ENCODE measurements at regions not wholly inside any gene's neighbourhood (a gene's known extent, or its start where the extent isn't known, plus 50 kb on each side); places are given as distances from the start of the nearest gene placed in this dataset.
"Not testable (repeated sequence)": the region's sequence is repeated elsewhere in the genome, so short reads cannot be mapped to it uniquely, and the experiment has no call there.

GRCh38 chr5:173667702-173668101, 51.3 kb upstream of the BOD1 start:
- DNase-seq (ENCODE audit: low spot score), result no peak

GRCh38 chr5:173668245-173668800, 51.9 kb upstream of the BOD1 start:
- no peak for DNase-seq (ENCODE audit: low spot score)

DNA sequence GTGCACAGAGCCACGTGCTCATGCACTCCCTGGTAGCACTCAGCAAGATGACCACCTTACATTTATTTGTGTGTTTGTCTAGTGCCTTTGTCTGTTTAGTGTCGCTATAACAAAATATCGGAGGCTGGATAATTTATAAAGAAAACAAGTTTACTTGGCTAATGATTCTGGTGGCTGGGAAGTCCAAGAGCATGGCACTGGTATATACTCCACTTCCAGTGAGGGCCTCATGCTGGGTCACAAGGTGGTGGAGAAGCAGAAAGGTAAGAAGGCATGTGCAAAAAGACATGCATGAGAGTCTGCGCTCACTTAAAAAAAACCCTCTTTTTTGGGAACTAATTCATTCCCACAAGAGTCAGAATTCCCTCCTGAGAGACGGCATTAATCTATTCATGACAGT, 52.5 kb upstream of the BOD1 start:
- DNase-seq (ENCODE audit: low spot score), result no peak

- DNase-seq (ENCODE audit: low spot score), result no peak
Measured at GRCh38 chr5:173669483-173669882, 53.0 kb upstream of the BOD1 start.

GRCh38 chr5:173670130-173670651, 53.7 kb upstream of the BOD1 start:
- no peak for DNase-seq (ENCODE audit: low spot score)

- DNase-seq (ENCODE audit: low spot score), result no peak
Measured at GRCh38 chr5:173670791-173671120, 54.3 kb upstream of the BOD1 start.

GRCh38 chr5:173671121-173671949, 54.9 kb upstream of the BOD1 start:
- peak; percentile 57 for DNase-seq (ENCODE audit: low spot score)

DNA sequence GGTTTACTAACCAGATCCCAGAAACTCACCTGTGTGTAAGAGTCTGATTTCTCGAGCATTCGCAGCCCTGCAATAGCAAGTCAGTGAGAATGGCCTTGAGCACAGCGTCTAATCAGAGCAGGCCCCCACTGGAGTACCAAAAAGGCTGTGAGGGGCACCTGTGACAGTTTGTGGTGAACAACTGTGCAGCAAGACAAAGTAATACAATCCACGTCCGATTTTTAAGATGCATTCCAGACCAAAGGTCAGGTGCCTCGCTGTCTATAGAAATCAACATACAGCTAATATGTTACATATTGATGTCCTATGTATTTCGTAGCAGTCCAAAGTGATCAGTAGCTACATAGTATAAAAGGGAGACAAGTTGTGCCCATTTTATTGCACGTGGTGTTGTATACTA, 55.7 kb upstream of the BOD1 start:
- no peak for DNase-seq (ENCODE audit: low spot score)

GRCh38 chr5:173672891-173673290, 56.4 kb upstream of the BOD1 start:
- no peak for DNase-seq (ENCODE audit: low spot score)

DNA sequence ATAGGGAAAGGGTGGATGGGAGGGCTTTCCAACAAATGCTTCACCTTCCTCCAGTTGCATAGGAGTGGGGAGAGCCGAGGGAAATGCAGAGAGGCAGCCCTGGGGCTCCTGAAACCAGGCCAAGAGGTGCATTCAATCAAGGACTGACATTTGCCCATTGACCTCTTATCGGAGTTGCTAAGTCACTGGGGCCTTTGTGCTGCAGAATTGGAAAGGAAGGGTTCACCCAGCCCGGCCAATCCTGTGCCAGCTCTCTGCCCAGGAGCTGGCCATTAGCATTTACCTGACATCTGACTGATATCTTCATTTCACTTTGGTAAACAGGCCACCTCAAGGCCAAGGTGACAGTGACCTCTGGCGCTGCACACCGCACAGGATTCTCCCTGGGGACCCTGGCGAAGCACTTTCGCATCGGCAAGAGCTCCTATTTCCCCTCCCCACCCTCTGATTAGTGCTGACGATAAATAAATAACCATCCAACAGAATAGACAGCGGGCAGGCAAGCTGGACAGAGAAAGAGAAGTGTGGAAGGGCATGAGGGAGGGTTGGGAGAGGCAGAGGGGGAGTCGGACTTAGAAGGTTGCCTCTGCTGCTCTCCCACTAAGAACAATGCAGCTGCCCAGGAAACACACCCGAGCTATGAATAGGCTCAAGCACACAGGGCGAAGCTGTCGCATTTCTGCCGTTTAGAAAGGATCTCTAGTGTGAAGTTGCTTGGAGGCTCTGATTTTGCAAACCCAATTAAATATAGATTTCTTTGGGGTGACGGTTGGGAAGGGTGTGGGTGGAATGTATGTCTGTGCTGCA, 57.0 kb upstream of the BOD1 start:
- DNase-seq (ENCODE audit: low spot score), result peak; percentile 34

- DNase-seq (ENCODE audit: low spot score), result no peak
Measured at GRCh38 chr5:173675287-173675996, 59.0 kb upstream of the BOD1 start.

DNA sequence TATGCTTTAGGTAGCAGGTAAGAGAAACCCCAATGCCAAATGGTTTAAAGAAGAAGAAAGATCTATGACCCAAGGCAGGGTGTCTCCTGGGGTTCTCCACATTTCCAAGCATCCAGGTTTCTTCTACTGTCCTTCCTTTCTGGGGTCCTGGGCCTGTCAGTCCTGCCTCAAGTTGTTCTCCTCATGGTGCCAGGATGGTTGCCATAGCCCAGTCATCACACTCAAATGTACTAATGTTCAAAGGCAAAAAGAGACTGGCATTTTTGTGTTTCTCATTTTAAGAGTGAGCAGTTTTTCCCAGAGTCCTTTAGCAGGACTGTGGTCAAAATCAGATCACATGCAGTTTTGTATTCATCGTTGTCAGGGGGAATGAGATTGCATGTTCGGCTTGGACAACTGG, 59.9 kb upstream of the BOD1 start:
- DNase-seq (ENCODE audit: low spot score), result no peak

DNA sequence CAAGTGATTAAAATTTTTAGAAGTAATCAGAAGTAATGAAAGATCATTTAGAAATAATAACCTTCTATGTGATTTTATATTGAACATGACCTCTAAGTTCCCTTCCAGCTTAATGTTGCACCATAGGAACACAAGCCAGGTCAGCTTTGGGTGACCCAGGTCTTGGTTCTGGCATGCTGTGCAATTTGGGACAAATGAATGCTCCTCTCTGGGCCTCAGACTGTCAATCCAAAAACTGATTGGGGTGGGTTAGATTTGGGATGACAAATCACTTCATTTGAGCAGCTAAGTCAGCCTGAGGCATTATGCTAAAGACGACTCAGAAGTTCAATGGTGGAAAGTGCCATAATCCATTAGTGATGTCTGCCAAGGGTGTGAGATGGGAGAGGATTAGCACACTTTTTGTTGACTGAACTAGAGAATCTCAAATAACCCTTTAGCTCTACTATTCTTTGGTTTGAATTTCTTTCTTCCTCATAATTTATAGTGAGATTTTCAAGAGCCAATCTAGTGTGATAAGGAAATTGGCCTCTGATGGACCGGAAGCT, 60.7 kb upstream of the BOD1 start:
- DNase-seq (ENCODE audit: low spot score), result no peak

DNA sequence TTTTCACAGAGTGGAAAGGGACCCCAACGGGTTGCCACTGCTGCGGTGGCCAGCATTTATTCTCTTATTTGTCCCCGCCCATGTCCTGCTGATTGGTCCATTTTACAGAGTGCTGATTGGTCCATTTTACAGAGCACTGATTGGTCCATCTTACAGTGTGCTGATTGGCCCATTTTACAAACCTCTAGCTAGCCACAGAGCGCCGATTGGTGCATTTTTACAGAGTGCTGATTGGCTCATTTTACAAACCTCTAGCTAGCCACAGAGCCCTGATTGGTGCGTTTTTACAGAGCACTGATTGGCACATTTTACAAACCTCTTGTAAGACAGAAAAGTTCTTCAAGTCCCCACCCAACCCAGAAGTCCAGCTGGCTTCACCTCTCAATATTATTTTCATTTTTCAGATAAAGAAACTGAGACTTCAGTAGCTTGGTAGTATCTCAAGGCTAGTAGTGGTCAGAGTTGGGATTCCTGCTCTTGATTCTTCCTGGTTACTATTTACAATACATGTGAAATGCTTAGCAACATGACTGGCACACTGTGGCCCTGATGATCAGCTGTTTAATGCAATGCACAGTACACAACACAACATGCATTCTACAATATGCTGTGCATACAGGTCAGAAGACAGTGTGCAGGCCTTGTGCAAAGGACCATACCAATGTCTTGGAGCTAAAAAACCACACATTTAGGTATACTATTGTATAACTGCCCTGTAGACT, 63.6 kb upstream of the BOD1 start:
- DNase-seq (ENCODE audit: low spot score), result no peak

GRCh38 chr5:173680660-173681242, 64.3 kb upstream of the BOD1 start:
- DNase-seq (ENCODE audit: low spot score), result no peak

- DNase-seq (ENCODE audit: low spot score), result no peak
Measured at GRCh38 chr5:173682313-173682712, 65.9 kb upstream of the BOD1 start.

- not testable (repeated sequence) for DNase-seq (ENCODE audit: low spot score)
Measured at GRCh38 chr5:173684535-173684934, 68.1 kb upstream of the BOD1 start.

DNA sequence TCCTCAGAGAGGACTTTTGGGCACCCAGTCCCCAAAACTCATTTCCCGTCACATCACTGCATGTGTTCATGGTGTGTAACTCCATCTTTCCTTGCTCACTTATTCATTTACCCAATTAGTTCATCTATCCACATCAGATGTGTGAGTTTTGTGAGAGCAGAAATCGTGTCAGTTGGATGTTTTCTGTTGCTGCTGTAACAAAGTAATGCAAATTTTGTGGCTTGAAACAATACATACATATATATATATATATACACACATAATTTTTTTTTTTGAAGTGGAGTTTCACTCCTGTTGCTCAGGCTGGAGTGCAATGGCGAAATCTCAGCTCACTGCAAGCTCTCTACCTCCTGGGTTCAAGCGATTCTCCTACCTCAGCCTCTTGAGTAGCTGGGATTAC, 70.5 kb upstream of the BOD1 start:
- no peak for DNase-seq (ENCODE audit: low spot score)

GRCh38 chr5:173688703-173689102, 72.3 kb upstream of the BOD1 start:
- DNase-seq (ENCODE audit: low spot score), result no peak

DNA sequence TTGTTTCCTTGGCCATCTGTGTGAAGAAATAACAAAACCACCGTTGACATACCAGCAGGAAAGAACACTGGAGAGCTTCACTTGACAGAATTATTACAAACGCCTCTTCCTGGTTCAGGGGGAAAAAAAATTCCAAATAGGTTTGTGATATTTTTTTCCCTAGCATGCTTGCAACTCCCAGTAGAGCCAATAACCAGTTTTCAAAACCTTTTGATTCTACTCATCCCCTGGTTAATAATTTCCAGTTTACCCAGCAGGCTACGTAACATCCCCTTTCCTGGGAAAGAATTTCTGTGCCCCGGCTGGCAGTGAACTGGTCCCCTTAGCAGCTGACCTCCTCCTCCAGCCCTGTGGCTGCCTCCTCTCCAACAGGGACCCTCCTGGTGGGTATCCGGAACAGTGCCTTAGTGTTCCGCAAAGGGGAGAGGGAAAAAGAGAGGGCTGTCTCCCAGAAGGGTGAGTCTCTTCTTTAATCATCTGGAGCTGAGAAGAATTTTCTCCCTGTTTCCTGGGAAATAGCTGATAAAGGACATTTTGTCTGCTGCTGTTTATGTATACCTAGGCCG, 72.8 kb upstream of the BOD1 start:
- DNase-seq (ENCODE audit: low spot score), result no peak
